GM18505 (cell line): ENCODE measurements at regions not wholly inside any gene's neighbourhood (a gene's known extent, or its start where the extent isn't known, plus 50 kb on each side); places are given as distances from the start of the nearest gene placed in this dataset.

Experiments
- ATAC-seq: cut with Tn5 transposase; IDR thresholded peaks from one replicate; pipeline ENCODE4 v1.9.1; 2021; ENCODE audit not compliant: unreplicated experiment
- POLR2A ChIP-seq: IDR thresholded peaks from 4 replicates; pipeline ENCODE4 v1.6.1; 2011; ENCODE audit warnings: borderline replicate concordance; ENCODE audit not compliant: insufficient read depth, insufficient read length; ENCODE audit errors: extremely low read depth

DNA sequence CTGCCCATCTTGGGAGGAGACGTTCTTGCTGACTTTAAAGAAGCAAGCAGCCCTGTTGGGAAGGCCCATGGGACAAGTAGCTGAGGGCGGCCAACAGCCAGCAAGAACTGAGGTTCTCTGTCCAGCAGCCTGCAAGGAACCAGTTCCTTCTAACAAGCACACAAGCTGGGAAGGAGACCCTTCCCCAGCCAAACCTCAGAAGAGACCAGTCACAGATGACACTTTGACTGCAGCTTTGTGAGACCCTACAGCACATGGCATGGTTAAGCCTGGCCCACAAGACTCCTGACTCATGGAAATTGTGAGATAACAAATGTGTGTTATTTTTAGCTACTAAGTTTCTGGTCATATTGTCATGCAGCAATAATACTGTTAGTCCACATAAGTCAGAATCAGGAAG is 99.9 kb downstream of the PRLHR start:
- TF ChIP-seq POLR2A = no peak
- no peak for ATAC-seq

GRCh38 chr10:118491055-118491454 is 104.4 kb downstream of the PRLHR start:
- no peak for ATAC-seq
- TF ChIP-seq POLR2A = no peak

DNA sequence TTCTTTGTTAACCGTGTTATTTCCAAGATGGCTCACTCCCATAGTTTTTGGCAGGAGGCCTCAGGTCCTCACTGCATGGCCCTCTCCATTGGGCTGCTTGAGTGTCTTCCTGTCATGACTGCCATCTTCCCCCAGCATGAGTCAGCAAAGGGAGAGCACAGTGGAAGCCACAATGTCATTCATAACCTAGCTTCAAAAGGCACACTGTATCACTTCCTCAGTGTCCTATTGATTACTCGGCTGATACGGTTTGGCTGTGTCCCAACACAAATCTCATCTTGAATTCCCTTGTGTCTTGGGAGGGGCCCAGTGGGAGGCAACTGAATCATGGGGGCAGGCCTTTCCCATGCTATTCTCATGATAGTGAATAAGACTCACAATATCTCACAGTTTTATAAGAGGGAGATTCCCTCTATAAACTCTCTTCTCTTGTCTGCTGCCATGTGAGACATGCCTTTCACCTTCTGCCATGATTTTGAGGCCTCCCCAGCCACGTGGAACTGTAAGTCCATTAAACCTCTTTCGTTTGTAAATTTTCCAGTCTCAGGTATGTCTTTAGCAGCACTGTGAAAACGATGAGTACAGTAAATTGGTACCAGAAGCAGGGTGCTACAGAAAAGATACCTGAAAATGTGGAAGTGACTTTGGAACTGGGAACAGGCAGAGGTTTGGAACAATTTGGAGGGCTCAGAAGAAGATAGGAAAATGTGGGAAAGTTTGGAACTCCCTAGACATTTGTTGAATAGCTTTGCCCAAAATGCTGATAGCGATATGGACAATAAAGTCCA is 106.5 kb downstream of the PRLHR start:
- no peak for ATAC-seq

GRCh38 chr10:118485641-118486040 is 109.8 kb downstream of the PRLHR start:
- ATAC-seq = no peak
- no peak for TF ChIP-seq POLR2A

More for the DNA sequence above, 106.5 kb downstream of the PRLHR start:
- no peak for TF ChIP-seq POLR2A

DNA sequence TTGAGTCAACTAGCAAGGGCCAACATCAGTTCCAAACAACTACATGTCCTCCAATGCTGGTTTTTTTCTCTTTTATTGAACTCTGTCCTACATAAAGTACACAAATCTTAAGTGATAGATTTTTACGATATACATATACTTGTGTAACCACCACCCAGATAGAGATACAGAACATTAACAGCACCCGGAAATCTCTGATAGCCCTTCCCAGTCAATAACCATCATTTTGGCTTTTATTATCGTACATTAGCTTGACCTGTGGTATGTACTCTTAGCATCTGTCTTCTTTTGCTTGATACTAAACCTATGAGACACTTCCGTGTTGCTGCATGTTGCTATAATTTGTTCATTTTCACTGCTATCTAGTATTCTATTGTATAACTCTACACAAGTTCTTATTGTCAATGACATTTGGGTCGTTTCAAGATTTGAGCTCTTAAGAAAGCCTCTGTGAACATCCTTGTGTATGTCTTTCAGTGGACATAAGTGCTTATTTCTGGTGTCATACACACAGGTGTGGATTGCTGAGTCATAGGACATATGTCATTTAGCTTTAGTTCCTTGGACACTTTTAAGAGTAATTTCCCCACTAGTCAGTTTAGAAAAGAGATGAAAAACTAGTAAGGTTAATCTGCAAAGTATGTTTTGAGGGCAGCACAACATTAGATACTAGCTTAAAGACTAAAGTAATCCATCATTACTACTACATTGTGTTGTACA is 111.1 kb downstream of the PRLHR start:
- no peak for ATAC-seq
- TF ChIP-seq POLR2A = no peak

- no peak for TF ChIP-seq POLR2A
- no peak for ATAC-seq
Observed at GRCh38 chr10:118483496-118483895, 112.0 kb downstream of the PRLHR start.

DNA sequence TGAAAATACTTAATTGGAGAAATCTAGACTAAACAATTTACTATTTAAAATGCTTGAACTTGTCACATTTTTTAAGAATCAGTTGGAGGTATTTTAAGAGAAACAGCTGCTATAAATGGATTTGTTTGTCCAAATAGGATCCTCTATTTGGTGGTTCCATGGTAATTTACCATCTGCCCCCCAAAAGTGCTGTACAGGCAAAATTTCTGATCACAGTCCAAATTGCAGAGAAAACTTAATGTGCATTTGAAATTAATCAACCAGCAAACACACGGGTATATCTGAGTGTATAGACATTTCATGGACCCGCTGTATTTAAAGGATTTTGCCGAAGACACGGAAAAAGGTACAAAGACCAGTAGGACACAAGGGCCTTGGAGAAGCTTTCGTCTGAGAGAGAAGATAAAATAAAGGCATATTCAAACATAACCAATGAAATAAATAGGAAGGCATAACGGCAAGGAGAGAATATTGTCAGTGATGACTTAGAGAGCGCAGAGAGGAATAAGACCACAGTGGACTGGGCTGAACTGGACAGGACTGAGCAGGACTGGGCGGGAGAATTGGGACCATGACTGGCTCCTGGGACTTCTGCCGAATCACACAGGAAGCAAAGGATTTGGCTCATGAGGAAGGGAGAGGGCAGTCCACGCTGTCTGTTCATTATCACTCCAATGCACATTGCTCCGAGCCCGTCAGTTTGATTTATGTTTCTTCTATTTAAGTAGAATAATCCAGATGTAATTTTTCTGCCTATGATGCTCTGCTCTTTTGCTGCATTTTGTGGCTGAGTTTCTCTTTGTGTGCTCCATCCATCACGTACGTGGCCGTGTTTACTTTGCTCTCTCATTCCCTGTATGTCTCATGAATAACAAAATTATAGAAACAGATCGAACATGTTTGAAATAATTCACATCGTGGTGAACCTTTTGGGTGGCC is 112.8 kb downstream of the PRLHR start:
- TF ChIP-seq POLR2A = no peak
- no peak for ATAC-seq

GRCh38 chr10:118481871-118482270 is 113.6 kb downstream of the PRLHR start:
- no peak for TF ChIP-seq POLR2A
- ATAC-seq = no peak

DNA sequence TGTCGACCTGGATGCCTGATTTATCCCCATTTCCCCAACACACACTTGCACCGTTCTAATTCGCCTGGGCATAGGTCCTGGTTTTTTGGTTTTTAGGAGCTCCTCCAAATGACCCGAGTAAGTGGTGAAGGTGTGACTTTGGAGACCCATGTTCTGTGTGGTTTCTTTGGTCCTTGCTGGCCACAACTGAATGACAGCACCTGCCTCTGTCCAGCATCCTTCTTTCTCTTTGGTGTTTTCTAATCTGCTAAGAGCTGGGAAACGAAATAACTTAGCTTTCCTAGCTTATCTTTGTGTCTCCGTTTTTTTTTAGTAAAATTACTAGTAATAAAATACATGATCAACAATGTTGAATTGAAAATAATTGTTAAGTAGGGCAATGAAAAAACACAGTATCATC is 120.2 kb downstream of the PRLHR start:
- ATAC-seq = no peak
- TF ChIP-seq POLR2A = no peak

GRCh38 chr10:118474111-118474510 is 121.3 kb downstream of the PRLHR start:
- no peak for ATAC-seq
- no peak for TF ChIP-seq POLR2A

- no peak for TF ChIP-seq POLR2A
- ATAC-seq = no peak
Observed at GRCh38 chr10:118473305-118473960, 122.0 kb downstream of the PRLHR start.

DNA sequence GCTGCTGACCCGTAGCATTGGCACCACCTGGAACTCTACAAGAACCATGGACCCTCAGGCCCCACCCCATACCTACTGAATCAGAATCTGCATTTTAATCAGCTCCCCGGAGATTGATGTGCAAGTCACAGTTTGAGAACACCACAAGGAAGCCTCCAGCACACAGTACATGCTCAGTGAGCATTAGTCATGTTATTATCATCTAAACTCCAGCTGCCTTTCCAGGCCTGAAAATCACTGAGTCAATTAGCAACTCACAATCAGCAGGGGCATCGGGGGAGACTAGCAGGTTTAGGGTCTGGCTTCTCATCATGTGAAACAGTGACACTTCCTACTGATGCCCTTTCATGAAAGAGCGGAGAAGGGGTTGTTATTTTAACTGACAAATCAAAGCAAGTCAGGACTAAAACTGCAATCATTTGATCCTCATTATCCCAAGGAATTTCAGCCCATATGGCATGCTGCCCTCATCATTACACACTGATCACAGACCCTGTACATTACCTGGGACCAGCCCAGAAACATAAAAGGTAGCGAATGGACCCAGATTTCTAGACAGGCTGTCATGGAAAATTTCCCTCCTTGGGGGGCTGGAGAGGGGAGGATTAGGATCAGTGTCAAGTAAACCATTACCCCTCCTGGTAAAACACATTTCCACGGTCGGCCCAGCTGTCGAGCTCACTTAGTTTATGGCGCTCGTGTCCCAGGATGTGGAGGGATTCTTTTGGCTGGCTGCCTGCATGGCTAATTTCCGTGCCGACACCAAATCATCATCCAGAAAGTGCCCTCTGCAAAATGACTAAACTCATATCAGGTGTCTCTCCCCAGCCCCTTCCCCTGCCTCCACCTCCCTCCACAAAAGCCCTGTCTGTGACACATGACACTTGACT is 122.8 kb downstream of the PRLHR start:
- no peak for ATAC-seq
- no peak for TF ChIP-seq POLR2A
